Choroid plexus epithelial cell (primary cell): ENCODE measurements at regions not wholly inside any gene's neighbourhood (a gene's known extent, or its start where the extent isn't known, plus 50 kb on each side); places are given as distances from the start of the nearest gene placed in this dataset.

Experiments used
- DNase-seq: peaks from one replicate; pipeline ENCODE4 v3.0.0-alpha.2; 2010; ENCODE audit warnings: low read depth
- H3K4me3 ChIP-seq: 2 replicates; pipeline ENCODE4 v1.5.1; 2011; ENCODE audit warnings: low read depth, mild to moderate bottlenecking, control low read depth, low read length, moderate library complexity
- TF ChIP-seq, protein P1 (sequence below): conservative IDR thresholded peaks from 2 replicates; pipeline ENCODE4 v1.5.1; 2011; ENCODE audit warnings: low read depth, mild to moderate bottlenecking, control low read depth, inconsistent platforms, low read length, moderate library complexity

DNA sequence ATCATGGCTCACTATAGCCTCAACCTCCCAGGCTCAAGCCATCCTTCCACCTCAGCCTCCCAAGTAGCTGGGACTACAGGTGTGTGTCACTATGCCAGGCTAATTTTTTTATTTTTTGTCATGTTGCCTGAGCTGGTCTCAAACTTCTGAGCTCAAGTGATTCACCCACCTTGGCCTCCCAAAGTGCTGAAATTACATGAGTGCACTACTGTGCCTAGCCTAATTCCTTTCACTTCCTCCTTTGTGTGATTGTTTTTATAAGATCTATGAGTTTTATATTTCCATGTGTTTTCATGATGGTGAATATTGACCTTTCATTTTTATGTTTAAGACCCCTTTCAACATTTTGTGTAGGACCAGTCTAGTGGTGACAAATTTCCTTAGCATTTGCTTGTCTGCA, 55.2 kb upstream of the IL12B start:
- TF ChIP-seq, protein P1, sequence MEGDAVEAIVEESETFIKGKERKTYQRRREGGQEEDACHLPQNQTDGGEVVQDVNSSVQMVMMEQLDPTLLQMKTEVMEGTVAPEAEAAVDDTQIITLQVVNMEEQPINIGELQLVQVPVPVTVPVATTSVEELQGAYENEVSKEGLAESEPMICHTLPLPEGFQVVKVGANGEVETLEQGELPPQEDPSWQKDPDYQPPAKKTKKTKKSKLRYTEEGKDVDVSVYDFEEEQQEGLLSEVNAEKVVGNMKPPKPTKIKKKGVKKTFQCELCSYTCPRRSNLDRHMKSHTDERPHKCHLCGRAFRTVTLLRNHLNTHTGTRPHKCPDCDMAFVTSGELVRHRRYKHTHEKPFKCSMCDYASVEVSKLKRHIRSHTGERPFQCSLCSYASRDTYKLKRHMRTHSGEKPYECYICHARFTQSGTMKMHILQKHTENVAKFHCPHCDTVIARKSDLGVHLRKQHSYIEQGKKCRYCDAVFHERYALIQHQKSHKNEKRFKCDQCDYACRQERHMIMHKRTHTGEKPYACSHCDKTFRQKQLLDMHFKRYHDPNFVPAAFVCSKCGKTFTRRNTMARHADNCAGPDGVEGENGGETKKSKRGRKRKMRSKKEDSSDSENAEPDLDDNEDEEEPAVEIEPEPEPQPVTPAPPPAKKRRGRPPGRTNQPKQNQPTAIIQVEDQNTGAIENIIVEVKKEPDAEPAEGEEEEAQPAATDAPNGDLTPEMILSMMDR, result no peak
- no peak for DNase-seq
- H3K4me3 ChIP-seq, result no peak overlapping the region

DNA sequence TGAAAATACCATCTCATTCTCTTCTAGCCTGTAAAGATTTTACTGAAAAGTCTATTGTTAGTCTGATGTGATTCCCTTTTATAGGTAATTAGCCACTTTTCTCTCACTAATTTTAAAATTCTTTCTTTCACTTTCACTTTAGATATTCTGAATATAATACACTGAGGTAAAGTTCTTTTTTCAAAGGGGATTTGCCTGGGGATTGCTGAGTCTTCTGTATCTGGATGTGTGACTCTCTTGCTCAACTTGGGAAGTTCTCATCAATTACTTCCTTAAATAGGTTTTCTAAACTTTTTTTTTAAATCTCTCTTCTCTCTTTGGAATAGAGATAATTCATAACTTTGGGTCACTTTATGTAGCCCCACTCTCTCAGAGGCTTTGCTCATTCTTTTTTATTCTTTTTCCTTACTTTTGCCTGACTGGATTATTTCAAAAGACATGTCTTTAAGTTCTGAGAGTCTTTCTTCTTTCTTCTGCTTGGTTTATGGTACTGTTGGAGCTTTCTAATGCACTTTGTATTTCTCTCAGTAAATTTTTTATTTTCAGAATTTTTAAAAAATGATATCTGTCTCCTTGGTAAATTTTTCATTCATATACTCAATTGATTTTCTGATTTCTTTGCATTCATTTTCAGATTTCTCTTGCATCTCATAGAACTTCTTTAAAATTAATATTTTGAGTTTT, 55.9 kb upstream of the IL12B start:
- no peak for DNase-seq
- H3K4me3 ChIP-seq, result no peak overlapping the region
- TF ChIP-seq, protein P1, result no peak

DNA sequence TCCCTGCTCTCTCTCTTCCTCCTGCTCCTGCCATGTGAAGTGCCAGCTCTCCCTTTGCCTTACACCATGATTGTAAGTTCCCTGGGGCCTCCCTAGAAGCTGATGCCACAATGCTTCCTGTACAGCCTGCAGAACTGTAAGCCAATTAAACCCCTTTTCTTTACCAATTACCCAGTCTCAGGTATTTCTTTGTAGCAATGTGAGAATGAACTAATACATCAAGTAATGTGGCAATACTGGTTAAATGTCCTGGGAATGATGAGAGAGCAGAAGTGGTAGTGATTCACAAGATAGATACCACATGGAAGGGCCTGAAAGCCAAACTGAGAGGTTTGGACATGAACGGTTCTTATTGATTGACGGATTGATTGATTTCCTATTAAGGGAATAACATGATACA, 62.6 kb upstream of the IL12B start:
- TF ChIP-seq, protein P1, result no peak
- H3K4me3 ChIP-seq, result no peak overlapping the region
- no peak for DNase-seq

DNA sequence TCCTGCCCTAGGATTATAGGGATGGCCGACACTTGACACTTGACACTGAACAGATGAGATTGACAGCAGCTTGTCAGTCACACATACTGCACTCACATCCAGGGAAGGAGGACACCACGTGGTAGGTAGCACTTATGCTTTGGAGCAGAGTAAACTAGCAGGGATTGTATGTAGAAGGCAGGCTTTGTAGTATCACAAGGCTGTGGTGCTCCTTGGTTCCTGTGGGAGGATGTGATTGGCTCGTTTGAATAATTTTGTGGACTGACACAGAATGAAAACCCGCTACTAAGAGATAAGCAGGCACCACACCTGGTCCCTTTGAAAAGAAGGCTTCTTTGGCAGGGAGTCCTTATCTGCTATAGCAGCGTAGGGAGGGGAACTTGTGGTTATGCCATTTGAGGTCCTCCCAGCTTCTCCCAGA, 63.6 kb upstream of the IL12B start:
- DNase-seq, result no peak
- H3K4me3 ChIP-seq, result no peak overlapping the region
- TF ChIP-seq, protein P1, result no peak

DNA sequence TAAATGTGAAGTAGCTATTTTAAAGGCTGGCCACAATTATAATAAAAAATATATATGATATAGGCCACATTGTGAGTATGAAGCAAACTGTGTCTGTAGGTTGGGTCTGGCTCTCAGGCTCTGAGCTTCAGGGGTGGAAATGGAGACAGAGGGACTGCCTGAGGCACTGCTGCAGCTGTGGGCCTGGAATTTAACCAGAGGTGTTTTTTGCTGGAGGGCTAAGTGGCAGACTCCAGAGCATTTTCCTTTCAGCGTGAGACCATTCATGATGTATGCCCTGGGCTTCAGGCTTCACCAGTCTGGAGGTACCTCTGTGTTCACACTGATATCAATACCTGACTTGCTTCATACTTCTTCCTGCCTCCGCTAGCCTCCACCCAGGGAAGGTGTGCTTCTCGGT, 64.9 kb upstream of the IL12B start:
- H3K4me3 ChIP-seq, result no peak overlapping the region
- no peak for DNase-seq
- TF ChIP-seq, protein P1, result no peak

DNA sequence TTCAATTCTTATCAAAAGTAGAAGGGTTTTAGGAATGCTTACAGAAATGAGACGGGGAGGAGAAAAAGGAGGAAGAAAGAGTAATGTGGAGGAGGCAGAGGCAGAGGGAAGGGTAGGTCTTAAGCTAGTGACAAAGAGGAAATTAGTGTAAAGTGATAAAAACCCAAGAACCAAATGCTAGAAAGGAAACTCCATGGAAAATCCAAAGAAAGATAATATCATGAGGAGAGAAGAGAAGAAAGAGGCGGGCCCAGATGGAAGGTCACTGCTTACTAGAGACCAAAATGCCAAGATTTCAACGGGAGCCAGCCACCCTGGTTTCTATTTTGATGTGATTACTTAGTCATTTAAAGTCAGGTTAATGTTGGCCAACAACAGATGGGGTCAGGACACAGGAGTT, 68.6 kb upstream of the IL12B start:
- TF ChIP-seq, protein P1, result no peak
- DNase-seq, result no peak
- no peak overlapping the region for H3K4me3 ChIP-seq

DNA sequence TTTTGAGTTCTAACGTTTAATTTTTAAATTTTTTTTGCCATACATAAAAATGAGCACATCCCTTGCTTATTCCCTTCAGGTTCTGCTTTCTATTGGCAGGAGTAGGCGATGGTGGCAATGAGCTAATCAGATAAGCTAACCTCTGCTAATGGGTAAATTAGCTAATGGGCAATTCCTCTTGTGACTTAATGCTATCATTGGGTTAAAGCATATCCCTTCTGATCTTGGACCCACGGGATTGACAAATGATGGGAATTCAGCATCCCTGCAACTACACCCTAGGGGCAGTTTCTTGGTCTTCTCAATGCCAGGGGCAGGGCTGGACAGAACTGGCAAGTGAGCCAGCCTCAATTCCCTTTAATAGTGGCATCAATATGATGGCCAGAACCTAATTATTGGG, 70.2 kb upstream of the IL12B start:
- no peak overlapping the region for H3K4me3 ChIP-seq
- no peak for DNase-seq
- TF ChIP-seq, protein P1, result no peak
